ENCODE measurements at regions not wholly inside any gene's neighbourhood (a gene's known extent, or its start where the extent isn't known, plus 50 kb on each side); places are given as distances from the start of the nearest gene placed in this dataset.

- TF ChIP-seq, protein P1, sequence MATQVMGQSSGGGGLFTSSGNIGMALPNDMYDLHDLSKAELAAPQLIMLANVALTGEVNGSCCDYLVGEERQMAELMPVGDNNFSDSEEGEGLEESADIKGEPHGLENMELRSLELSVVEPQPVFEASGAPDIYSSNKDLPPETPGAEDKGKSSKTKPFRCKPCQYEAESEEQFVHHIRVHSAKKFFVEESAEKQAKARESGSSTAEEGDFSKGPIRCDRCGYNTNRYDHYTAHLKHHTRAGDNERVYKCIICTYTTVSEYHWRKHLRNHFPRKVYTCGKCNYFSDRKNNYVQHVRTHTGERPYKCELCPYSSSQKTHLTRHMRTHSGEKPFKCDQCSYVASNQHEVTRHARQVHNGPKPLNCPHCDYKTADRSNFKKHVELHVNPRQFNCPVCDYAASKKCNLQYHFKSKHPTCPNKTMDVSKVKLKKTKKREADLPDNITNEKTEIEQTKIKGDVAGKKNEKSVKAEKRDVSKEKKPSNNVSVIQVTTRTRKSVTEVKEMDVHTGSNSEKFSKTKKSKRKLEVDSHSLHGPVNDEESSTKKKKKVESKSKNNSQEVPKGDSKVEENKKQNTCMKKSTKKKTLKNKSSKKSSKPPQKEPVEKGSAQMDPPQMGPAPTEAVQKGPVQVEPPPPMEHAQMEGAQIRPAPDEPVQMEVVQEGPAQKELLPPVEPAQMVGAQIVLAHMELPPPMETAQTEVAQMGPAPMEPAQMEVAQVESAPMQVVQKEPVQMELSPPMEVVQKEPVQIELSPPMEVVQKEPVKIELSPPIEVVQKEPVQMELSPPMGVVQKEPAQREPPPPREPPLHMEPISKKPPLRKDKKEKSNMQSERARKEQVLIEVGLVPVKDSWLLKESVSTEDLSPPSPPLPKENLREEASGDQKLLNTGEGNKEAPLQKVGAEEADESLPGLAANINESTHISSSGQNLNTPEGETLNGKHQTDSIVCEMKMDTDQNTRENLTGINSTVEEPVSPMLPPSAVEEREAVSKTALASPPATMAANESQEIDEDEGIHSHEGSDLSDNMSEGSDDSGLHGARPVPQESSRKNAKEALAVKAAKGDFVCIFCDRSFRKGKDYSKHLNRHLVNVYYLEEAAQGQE (IDR thresholded peaks at IDR 0.05; ENCODE audit: borderline replicate concordance) = peak; percentile 26; the same call in 1 of the 2 replicates
- TF ChIP-seq, protein P1 (CRISPR knock-in tag; IDR thresholded peaks at IDR 0.05; ENCODE audit: low read depth) = no peak
- TF ChIP-seq ELK1 (CRISPR knock-in tag; IDR thresholded peaks at IDR 0.05) (no peak), XRCC3 (IDR thresholded peaks at IDR 0.05) (no peak), MCM5 (IDR thresholded peaks at IDR 0.05; ENCODE audit: low read depth) (no peak), RAD21 (CRISPR knock-in tag; conservative IDR thresholded peaks at IDR 0.05 in 1 of 2, IDR thresholded peaks at IDR 0.05 in 1 of 2) (peak; percentile 38 to 61), ZNF184 (CRISPR knock-in tag; IDR thresholded peaks at IDR 0.05) (no peak), ZBTB11 (CRISPR knock-in tag; IDR thresholded peaks at IDR 0.05) (no peak), SMC3 (conservative IDR thresholded peaks at IDR 0.05; ENCODE audit: insufficient read depth, low read depth, low read length) (0 out of 2 replicates have a peak, but pooled peaks have one; percentile 3), CBFA2T3 (IDR thresholded peaks at IDR 0.05) (no peak)
- TF ChIP-seq, protein P2, sequence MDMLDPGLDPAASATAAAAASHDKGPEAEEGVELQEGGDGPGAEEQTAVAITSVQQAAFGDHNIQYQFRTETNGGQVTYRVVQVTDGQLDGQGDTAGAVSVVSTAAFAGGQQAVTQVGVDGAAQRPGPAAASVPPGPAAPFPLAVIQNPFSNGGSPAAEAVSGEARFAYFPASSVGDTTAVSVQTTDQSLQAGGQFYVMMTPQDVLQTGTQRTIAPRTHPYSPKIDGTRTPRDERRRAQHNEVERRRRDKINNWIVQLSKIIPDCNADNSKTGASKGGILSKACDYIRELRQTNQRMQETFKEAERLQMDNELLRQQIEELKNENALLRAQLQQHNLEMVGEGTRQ (CRISPR knock-in tag; IDR thresholded peaks at IDR 0.05) = no peak
- TF ChIP-seq, protein P3, sequence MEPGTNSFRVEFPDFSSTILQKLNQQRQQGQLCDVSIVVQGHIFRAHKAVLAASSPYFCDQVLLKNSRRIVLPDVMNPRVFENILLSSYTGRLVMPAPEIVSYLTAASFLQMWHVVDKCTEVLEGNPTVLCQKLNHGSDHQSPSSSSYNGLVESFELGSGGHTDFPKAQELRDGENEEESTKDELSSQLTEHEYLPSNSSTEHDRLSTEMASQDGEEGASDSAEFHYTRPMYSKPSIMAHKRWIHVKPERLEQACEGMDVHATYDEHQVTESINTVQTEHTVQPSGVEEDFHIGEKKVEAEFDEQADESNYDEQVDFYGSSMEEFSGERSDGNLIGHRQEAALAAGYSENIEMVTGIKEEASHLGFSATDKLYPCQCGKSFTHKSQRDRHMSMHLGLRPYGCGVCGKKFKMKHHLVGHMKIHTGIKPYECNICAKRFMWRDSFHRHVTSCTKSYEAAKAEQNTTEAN (CRISPR knock-in tag; IDR thresholded peaks at IDR 0.05) = no peak
These were observed 57.3 kb upstream of the TCEAL2 start (continued) for GRCh38 chrX:102067966-102068723.
